ENCODE measurements at regions not wholly inside any gene's neighbourhood (a gene's known extent, or its start where the extent isn't known, plus 50 kb on each side); places are given as distances from the start of the nearest gene placed in this dataset.

DNA sequence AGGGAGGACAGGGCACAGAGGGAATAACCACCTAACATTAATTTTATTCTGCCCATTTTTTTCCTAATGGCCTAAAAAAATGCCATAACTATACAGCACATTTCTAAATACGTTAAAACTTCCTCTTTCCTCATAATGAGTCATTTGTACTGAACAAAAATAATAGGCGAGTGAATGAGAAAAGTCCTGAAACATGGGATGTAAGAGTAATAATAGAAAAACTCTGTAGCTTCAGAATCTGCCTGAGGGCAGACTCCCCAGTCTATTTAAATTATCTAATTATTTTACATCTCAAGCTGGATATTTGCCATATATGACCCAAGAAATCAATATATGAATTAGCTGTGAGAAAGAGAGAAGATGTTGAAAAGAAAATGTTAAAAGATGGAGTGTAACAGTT is 285.1 kb downstream of the TMX3 start:
- H3K4me1 Mint-ChIP-seq (ENCODE audit: low read depth, unreplicated experiment), result peaks cover 35% of the 10 kb centered on the region
- DNase-seq, result no peak
- intact Hi-C loops (cut with micrococcal nuclease; ENCODE audit: unreplicated experiment), result no loop called here
- no TSS peak for BruUV-seq (replicated peaks)
- no peaks in the 10 kb centered on the region for H3K36me3 Mint-ChIP-seq (ENCODE audit: insufficient read depth, unreplicated experiment)
- no peaks in the 10 kb centered on the region for H3K27me3 Mint-ChIP-seq (ENCODE audit: unreplicated experiment)
- peak overlapping the region; percentile 37 for H3K27ac Mint-ChIP-seq (ENCODE audit: unreplicated experiment)
- no peaks in the 10 kb centered on the region for H3K9me3 Mint-ChIP-seq (ENCODE audit: low read depth, unreplicated experiment)
- CTCF ChIA-PET, result no interaction called here
- no peak overlapping the region for H3K4me3 Mint-ChIP-seq (ENCODE audit: low read depth, unreplicated experiment)
- TF ChIP-seq, protein P1, sequence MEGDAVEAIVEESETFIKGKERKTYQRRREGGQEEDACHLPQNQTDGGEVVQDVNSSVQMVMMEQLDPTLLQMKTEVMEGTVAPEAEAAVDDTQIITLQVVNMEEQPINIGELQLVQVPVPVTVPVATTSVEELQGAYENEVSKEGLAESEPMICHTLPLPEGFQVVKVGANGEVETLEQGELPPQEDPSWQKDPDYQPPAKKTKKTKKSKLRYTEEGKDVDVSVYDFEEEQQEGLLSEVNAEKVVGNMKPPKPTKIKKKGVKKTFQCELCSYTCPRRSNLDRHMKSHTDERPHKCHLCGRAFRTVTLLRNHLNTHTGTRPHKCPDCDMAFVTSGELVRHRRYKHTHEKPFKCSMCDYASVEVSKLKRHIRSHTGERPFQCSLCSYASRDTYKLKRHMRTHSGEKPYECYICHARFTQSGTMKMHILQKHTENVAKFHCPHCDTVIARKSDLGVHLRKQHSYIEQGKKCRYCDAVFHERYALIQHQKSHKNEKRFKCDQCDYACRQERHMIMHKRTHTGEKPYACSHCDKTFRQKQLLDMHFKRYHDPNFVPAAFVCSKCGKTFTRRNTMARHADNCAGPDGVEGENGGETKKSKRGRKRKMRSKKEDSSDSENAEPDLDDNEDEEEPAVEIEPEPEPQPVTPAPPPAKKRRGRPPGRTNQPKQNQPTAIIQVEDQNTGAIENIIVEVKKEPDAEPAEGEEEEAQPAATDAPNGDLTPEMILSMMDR (IDR thresholded peaks at IDR 0.05; ENCODE audit: unreplicated experiment), result no peak

DNA sequence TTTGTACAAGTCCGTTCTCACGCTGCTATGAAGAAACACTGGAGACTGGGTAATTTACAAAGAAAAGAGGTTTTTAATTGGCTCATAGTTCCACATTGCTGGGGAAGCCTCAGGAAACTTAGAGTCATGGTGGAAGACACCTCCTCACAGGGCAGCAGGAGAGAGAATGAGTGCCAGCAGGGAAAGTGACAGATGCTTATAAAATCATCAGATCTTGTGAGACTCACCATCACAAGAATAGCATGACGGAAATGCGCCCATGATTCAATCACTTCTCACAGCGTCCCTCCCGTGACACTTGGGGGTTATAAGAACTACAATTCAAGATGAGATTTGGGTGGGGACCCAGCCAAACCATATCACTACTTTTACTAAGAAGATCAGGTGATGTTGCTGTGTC is 285.8 kb downstream of the TMX3 start:
- TF ChIP-seq, protein P1 (IDR thresholded peaks at IDR 0.05; ENCODE audit: unreplicated experiment), result no peak
- Mint-ChIP-seq H3K4me1 (ENCODE audit: low read depth, unreplicated experiment) (peaks cover 32% of the 10 kb centered on the region), H3K27ac (ENCODE audit: unreplicated experiment) (peak overlapping the region; percentile 37), H3K36me3 (ENCODE audit: insufficient read depth, unreplicated experiment) (no peaks in the 10 kb centered on the region), H3K27me3 (ENCODE audit: unreplicated experiment) (no peaks in the 10 kb centered on the region), H3K4me3 (ENCODE audit: low read depth, unreplicated experiment) (no peak overlapping the region), H3K9me3 (ENCODE audit: low read depth, unreplicated experiment) (no peaks in the 10 kb centered on the region)
- BruUV-seq (replicated peaks), result no TSS peak
- DNase-seq, result no peak
- intact Hi-C loops (cut with micrococcal nuclease; ENCODE audit: unreplicated experiment), result no loop called here
- CTCF ChIA-PET, result no interaction called here

DNA sequence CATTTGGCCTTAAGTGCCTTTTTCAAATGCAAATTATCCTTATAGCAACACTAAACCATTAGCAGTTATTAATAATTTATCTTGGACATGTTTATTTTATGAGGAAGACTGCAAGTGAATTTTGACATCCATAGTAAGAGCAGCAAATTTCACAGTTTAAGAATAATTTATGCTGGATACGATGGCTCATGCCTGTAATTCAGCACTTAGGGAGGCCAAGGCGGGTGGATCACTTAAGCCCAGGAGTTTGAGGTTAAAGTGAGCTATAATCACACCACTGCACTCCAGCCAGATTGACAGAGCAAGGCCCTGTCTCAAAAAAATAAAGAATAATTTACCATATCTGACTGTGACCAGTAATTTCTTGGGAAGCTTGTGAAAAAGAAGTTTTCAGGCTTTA is 286.2 kb downstream of the TMX3 start:
- H3K27me3 Mint-ChIP-seq (ENCODE audit: unreplicated experiment), result no peaks in the 10 kb centered on the region
- no TSS peak for BruUV-seq (replicated peaks)
- TF ChIP-seq, protein P1 (IDR thresholded peaks at IDR 0.05; ENCODE audit: unreplicated experiment), result no peak
- H3K9me3 Mint-ChIP-seq (ENCODE audit: low read depth, unreplicated experiment), result no peaks in the 10 kb centered on the region
- intact Hi-C loops (cut with micrococcal nuclease; ENCODE audit: unreplicated experiment), result no loop called here
- H3K4me1 Mint-ChIP-seq (ENCODE audit: low read depth, unreplicated experiment), result peaks cover 27% of the 10 kb centered on the region
- no peak for DNase-seq
- no peaks in the 10 kb centered on the region for H3K36me3 Mint-ChIP-seq (ENCODE audit: insufficient read depth, unreplicated experiment)
- H3K4me3 Mint-ChIP-seq (ENCODE audit: low read depth, unreplicated experiment), result no peak overlapping the region
- CTCF ChIA-PET, result no interaction called here
- no peak overlapping the region for H3K27ac Mint-ChIP-seq (ENCODE audit: unreplicated experiment)

DNA sequence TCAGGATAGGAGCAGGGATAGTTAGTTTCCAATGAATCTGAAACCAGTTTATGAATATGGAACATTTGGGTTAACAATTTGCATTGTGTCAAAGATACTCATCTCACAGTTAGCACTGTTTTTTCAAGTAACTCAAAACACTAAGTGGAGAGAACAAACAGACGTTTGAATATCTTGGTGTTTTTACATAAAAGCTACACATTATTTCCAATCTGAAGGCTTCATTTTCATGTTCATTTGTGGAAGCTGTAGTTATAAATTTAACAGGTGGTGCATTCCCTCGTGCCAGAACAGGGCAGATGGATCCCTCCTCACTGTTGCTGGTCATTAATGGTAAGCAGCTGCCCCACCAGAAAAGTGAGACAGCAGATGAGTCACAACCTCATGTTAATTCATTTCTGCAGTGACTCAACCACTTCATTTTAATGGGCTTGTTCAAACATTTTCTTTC is 286.9 kb downstream of the TMX3 start:
- TF ChIP-seq, protein P1 (IDR thresholded peaks at IDR 0.05; ENCODE audit: unreplicated experiment), result no peak
- Mint-ChIP-seq H3K9me3 (ENCODE audit: low read depth, unreplicated experiment) (no peaks in the 10 kb centered on the region), H3K36me3 (ENCODE audit: insufficient read depth, unreplicated experiment) (no peaks in the 10 kb centered on the region), H3K27me3 (ENCODE audit: unreplicated experiment) (no peaks in the 10 kb centered on the region), H3K27ac (ENCODE audit: unreplicated experiment) (no peak overlapping the region), H3K4me1 (ENCODE audit: low read depth, unreplicated experiment) (peaks cover 27% of the 10 kb centered on the region), H3K4me3 (ENCODE audit: low read depth, unreplicated experiment) (no peak overlapping the region)
- DNase-seq, result peak; percentile 10
- CTCF ChIA-PET, result no interaction called here
- no TSS peak for BruUV-seq (replicated peaks)
- intact Hi-C loops (cut with micrococcal nuclease; ENCODE audit: unreplicated experiment), result no loop called here
